ENCODE measurements at regions not wholly inside any gene's neighbourhood (a gene's known extent, or its start where the extent isn't known, plus 50 kb on each side); places are given as distances from the start of the nearest gene placed in this dataset.
"Not testable (repeated sequence)": the region's sequence is repeated elsewhere in the genome, so short reads cannot be mapped to it uniquely, and the experiment has no call there.

DNA sequence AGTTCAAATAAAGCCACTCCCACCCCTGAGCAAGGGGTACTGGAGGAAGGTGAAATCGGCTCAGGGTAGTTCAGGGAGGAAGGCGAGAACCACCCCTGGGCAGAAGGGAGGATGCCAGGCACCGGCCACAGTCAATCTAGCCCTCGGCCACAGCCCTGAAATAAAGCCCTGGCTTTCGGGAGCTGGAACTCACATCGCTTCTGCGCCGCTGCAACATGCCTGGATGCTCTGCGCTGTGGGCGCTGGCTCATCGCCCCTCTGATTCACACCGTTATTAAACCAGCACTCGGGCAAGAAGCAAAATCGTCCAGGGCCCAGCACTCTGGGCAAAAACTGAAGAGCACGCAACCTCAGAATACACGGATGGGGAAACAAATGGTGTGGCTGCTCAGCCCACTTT, 136.9 kb upstream of the RREB1 start:
- no peak for DNase-seq (ENCODE audit: low read depth in 2 of 3, low spot score in 1 of 3)

DNA sequence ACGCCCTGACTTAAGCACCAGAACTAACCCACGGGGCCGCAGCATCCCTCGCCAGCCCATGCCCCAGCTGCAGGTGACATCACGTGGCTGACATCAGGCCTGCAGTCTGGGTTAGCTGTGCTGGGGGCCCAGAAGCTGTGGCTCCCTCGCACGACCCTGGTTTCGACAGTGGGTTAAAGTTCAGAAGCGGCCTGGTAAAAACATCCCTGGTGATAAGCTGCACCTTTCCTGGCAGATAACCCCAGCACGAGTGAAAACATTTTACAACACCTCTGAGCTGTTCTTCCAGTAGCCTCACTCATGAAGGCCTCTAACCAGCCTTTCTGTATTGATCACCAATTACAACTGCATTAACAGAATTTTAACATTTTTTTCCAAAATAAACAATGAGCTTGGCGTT, 136.4 kb upstream of the RREB1 start:
- no peak for DNase-seq (ENCODE audit: low read depth in 2 of 3, low spot score in 1 of 3)

DNA sequence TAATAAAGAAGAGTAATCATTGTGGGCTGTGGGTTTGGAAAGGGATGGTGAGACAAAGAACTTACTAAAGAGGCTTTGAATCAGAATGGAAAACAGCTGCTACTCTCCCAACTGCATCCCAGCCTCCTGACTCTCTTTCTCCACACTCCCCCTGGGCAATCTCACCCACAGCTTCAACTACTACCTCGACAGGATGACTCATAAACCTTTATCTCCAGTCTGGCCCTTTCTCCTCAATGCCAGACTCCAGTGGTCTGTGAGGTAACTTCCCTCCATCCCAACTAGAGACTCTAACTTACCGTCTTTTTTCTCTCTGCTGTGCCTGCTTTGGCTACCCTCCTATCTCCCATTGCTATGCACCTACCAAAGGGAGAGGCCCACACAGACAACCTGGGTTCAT, 135.3 kb upstream of the RREB1 start:
- no peak for DNase-seq (ENCODE audit: low read depth in 2 of 3, low spot score in 1 of 3)

DNA sequence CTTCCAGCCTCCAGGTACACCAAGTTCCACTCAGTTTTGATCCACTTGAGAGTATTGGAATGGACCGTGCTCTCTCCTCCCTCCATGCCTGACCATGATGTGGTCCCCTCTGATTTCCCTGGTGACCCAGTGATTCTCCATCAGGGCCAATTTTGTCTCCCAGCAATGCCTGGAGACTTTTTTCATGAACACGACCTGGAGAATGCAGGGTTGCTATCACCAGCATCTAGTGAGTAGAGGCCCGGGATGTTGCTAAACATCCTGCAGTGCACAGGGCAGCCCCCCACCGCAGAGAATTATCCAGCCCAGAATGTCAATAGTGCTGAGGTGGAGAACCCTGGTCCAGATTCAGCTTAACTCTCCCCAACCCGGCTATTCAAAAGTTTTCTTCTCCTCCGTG, 134.0 kb upstream of the RREB1 start:
- no peak for DNase-seq (ENCODE audit: low read depth in 2 of 3, low spot score in 1 of 3)

DNA sequence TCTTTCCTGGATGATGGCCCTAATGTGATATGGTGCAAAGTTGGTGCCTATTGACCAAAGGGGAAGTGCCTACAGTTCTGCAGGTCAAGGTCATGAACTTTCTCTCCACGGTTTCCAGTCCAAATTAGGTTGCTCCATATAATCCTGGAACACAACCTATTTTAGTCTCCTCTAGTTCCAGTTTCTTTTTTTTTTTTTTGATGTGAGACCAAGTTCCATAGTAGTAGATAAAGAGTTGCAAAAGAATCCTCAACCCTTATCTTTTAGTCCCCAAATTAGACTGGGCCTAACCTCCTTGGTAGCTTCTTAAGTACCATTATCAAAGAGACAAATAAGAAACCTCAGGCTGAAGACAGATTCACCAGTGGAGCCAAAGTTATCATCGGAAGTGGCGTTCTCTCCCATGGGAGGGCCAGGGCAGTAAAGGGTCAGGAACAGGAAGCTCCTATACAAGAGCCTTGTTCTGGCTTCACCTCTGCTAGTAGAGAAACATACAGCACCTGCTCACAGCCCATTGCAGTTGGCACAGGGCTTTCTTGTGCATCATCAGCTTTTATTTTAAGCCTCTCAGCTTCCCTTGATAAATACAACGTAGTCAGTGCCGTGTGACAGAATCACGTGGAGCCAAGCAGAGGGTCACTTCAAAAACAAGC, 132.2 kb upstream of the RREB1 start:
- no peak for DNase-seq (ENCODE audit: low read depth in 2 of 3, low spot score in 1 of 3)

DNA sequence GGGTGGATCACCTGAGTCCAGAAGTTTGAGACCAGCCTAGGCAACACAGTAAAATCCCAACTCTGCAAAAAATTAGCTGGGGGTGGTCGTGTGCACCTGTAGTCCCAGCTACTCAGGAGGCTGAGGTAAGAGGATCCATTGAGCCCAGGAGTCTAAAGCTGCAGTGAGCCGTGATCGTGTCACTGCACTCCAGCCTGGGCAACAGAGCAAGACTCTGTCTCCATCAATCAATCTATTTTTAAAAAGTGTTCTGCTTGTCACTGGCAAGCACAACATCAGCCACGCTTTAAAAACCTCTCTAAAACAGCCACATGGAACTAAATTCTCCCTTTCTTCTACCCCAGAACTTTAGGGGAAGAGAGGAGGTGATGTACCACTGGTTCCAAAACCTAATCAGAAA, 131.6 kb upstream of the RREB1 start:
- no peak for DNase-seq (ENCODE audit: low read depth in 2 of 3, low spot score in 1 of 3)

DNA sequence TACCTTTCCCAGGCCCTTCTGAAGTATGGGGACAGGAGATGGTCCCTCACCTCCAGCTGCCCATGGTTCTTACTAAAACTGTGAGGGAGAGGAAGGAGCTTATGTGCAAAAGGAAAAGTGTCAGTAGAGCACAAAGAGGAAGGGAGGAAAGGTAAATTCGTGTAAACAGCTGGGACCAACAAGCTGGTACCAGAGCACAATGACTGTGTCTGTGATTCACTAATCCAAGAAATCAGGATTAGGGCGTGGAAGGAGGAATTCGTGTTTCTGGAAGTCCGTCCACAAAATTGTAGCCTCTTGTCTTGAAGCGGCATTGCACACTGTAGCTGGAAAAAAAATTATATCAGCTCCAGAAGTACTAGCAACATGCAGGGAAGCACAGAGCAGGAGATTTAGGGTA, 129.0 kb upstream of the RREB1 start:
- DNase-seq (ENCODE audit: low read depth in 2 of 3, low spot score in 1 of 3): no peak

DNA sequence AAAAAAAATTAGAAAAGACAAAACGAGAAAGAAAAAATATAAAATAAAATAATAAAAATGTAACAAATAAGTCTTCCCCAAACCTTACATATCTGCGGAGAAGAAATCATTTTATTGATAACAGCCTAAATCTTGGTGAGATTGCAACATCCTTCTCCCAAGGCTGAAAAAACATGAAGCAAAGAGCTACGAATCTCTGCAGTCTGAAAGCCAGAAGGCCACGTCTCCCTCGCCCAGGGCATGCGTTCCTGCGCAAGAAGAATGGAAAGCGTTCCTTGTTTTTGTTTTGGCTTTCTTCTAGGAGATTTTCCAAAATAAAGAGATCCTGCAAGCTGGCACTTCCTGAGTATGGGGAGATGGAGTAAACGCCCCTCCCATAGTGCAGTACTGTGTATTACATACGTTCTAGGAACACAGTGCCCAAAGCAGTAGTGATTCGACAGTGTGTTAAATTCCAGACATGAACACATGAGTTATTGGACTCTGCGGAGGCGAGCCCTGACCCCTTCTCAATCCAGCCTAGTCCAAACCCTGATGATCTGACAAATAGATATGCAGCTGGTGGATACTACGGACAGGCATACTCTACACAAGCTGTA, 126.7 kb upstream of the RREB1 start:
- DNase-seq (ENCODE audit: low read depth in 2 of 3, low spot score in 1 of 3): no peak

DNA sequence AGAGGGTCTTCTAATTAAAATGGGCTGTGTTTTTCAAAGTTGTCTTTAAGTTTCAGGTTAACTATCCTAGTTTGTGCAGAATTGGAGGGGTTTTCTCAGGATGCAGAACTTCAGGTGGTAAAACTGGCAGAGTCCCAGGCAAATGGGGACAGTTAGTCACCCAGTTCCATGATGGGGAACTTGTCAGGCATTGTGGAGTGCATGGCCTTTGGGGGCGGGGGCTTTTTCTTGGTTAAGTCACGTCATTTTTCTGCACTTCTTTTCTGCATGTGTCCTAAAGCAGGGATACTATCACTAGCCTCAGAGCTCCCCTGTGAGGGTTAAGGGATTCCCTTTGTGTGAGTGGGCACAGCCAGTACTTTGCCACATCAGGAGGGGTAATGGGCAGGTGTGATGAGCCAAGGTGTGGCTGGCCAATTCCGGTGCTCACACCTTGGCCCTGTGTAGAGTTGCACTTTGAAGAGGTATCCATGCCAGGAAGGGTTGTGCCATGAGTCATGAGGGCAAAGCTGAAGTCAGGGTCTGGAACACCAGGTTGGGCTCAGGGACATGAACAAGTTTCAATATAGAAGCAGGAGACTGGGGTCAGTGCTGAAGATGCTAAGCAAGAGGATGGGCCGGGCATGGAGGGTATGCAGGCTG, 126.0 kb upstream of the RREB1 start:
- no peak for DNase-seq (ENCODE audit: low read depth in 2 of 3, low spot score in 1 of 3)

DNA sequence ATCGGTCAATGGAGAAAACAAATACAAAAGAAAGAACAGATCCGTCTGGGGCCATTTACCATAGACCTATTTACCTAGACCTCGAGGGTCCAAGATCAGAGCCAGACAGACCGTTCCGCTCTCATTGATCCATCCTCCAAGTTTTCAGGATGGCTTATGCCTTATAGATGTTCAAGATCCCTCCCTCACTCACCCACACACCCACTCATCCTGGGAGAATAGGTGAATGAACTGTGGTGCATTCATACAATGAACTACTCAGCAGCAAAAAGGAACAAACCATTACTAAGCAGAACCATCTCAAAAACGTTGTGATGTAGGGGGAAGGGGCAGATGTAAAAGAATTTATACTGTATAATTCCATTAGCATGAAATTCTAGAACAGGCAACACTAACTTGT, 125.1 kb upstream of the RREB1 start:
- no peak for DNase-seq (ENCODE audit: low read depth in 2 of 3, low spot score in 1 of 3)

DNA sequence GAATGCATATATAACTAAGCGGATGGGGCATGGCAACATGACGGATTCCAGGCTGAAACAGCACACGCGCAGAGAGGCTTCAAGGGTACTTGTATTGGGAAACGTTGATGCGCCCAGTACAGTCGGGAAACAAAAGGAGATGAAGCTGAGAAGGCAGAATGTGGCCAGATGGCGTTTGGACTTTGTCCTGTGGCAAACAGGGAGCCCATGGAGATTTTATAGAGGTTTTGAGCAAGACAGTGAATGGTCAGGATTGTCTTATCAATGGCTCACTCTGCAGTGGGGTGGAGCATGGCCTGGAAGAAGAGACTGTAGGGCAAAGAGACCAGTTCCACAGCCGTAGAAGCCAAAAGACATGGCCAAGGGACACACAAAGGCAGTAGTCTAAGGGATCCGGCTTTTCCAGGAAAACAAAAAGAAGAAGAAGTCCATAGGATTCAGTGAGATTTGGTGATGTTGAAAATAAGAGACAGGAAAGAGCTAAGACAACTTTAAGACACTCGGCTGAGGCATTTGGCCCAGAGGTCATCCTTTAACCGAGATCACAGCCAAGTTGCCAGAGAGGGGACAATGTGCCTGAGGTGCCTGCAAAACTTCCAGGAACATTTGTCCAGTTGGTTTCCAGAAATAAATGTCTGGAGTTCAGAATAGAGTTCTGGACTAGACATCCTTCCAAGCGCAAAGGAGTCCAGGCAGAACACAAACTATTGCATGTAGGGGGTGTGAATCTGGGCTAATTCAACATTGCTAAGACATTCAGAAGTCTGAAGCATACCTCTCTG, 123.0 kb upstream of the RREB1 start:
- DNase-seq (ENCODE audit: low read depth in 2 of 3, low spot score in 1 of 3): no peak

DNA sequence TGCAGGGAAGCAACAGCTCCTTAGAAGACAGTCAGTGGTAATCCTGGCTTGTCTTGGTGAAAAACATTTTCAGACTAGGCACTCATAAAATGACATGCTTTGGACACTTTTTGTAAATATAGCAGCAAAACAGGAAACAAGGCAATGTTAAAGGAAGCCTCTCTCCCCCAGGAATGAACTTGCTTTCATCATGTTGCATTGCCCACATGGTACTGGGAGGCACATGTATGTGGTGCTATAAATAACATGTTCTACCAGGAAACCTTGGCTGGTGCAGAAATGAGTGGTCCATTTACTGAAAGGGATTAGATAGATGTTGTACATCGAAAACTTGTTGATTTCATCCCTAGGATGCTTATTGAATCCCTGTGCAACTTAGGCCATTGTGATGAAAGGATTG, 121.4 kb upstream of the RREB1 start:
- DNase-seq (ENCODE audit: low read depth in 2 of 3, low spot score in 1 of 3): no peak

DNA sequence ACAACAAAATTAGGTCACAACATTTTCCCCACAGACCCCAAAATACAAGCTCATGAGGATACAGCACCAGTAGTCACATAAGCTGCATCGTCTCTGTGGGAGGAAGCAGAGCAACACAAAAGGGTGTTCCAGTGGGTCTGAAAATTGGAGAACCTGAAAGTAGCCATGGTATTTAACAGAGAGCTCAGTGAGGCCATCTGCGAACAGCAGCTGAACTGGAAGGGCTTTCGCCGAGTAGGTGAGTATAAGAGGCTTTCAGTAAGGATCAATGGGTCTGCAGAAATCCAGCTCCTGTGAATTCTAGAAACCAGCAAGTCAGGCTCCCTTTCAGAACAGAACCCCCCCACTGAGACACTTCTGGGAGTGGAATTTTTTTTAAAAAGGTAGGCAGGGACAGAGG, 120.0 kb upstream of the RREB1 start:
- no peak for DNase-seq (ENCODE audit: low read depth in 2 of 3, low spot score in 1 of 3)

DNA sequence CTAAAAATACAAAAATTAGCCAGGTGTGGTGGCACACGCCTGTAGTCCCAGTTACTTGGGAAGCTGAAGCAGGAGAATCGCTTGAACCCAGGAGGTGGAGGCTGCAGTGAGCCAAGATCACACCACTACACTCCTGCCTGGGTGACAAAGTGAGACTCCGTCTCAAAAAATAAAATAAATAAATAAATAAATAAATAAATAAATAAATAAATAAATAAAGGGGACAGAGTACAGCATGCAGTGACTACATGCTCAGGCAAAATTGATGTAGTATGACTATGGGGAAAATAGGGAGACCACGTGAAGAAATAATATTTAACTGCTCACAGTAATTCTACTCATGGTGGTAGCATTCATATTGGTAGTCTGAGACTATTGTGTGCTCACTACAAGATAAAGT, 117.7 kb upstream of the RREB1 start:
- not testable (repeated sequence) for DNase-seq (ENCODE audit: low read depth in 2 of 3, low spot score in 1 of 3)

DNA sequence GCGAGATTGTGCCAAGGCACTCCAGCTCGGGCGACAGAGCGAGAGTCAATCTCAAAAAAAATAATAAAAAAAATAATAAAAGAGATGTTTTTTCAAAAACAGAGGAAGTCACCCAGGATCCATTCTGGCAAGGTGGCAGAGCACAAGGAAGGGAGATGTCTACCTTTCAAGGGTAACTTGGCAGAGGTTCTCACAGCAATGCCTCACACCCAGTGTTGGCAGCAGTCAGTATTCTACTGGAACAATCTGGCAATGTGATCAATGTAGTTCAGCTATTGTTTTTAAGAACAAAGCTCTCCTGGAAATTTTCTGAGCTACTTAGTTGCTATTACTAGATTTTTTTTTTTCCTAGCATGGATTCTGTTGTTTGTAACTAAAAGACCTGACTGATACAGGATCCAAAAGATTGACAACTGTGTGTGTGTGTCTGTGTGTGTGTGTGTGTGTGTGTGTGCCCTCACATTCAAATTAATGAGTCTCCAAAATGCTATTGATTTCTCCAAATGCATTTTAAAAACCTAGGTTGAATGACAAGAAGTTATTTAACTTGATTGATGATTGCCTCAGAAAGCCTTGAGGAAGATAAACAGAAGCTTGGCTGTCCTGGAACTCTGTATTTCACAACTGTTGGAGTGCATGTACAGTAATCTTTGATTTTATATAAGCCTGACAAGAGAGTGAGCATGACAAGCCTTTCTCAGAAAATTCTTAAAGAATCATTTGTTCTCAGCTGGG, 114.1 kb upstream of the RREB1 start:
- no peak for DNase-seq (ENCODE audit: low read depth in 2 of 3, low spot score in 1 of 3)

DNA sequence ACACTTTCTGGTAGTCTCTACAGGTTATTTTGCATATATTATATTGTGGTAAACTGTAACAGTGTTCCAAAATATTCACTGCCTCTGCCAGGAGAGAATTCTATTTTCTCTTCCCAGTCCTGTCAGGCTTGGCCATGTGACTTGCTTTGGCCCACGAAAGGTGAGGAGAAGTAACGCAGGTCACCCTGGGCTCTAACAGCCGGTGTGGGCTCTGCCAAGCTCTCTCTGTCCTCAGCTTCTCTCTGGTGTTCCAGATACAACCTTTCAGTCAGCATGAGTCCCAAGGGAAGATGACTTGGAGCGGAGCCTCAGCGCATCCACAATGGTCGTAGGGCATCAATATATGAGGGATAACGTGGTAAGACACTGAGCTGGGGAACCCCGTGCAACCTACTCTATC, 113.0 kb upstream of the RREB1 start:
- no peak for DNase-seq (ENCODE audit: low read depth in 2 of 3, low spot score in 1 of 3)

DNA sequence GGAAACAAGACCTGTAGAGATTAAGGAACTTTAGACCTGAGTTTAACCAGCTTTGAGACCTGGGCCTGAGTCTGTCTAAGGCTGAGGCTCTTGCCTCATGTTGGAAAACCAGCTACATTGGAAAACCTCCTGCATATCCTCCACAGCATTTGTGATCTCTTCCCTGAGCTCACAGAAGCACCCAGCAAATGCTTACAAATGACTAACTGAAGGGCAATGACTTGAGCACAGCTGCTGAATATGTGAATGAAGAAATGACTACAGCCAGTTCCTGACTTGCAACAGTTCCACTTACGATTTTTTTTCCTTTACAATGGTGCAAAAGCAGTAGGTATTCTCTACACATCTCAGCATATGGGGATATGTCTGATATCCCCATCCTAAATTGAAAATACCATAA, 112.4 kb upstream of the RREB1 start:
- no peak for DNase-seq (ENCODE audit: low read depth in 2 of 3, low spot score in 1 of 3)

DNA sequence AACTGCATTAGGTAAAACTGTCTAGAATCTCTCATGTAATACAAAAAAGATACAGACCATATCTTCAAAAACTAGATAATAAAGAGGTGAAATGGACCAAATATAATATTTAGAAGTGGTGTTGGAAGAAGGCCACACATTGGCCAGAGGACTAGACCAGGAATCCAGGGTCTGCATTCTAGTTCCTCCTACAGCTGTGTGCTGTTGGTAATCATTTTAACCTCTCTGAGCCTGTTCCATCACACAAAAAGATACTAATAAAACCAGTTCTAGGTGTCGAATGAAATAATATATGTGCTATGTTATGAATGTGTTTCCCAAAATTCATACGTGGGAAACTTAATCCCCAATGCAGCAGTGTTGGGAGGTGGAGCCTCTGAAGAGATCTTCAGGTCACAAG, 111.6 kb upstream of the RREB1 start:
- DNase-seq (ENCODE audit: low read depth in 2 of 3, low spot score in 1 of 3): no peak

DNA sequence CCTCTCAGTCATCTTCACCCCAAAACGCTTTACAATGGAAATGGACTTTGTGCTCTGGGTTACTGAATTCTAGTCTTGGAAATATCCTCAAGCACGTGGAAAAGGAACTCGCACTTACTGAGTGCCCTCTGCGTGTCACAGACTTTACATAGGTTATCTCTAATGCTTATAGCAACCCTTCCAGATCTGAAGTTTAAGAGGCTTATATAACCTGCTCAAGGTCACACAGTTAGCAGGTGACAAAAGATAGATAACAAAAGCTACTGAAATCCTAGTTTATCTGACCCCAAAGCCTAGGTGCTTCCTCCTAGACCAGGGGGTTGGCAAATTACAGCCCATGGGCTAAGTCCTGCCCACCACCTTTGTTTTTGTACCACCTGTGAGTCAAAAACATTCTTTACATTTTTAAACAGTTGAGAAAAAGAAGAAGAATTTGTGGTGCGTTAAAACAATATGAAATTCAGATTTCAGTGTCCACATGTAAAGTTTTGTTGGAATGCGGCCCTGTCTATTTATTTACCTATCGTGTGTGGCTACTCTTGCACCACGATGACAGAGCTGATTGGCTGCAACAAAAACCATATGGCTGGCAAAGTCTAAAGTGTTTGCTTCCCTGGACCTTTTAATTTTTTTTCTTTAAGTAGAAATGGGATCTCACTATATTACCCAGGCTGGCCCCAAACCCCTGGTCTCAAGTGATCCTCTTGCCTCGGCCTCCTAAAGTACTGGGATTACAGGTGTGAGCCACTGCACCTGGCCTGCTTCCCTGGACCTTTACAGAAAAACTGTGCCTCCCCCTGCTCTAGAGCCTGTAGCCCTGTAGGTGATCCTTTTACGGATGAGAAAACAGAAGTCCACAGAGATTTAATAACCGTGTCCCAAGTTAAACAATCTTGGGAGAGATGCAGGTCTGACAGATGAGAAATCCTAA, 110.2 kb upstream of the RREB1 start:
- no peak for DNase-seq (ENCODE audit: low read depth in 2 of 3, low spot score in 1 of 3)

DNA sequence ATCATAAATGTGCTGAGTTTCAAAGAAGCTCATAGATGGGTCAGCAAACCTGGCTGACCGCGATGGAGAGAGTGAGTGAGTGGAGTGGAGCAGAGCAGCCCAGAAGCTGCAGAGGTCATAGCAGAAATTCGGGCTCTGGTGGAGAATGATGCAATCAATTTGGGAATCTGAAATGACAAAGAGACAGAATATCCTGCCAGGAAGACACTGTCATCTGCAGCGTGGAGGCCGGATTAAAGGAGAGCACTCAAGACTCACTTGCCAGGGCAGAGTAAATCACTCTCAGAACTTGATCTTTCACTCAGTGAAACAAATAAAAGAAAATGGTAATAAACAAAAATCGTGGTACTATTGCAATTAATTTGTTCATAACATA, 109.6 kb upstream of the RREB1 start:
- no peak for DNase-seq (ENCODE audit: low read depth in 2 of 3, low spot score in 1 of 3)

Measured in stimulated activated CD4-positive, alpha-beta T cell treated with anti-CD3 and anti-CD28 coated beads, Interleukin-12 subunit alpha, Interleukin-12 subunit beta, amount 100 ng/mL, for 48 hours (primary cell).